ENCODE measurements at regions not wholly inside any gene's neighbourhood (a gene's known extent, or its start where the extent isn't known, plus 50 kb on each side); places are given as distances from the start of the nearest gene placed in this dataset.
"Not testable (repeated sequence)": the region's sequence is repeated elsewhere in the genome, so short reads cannot be mapped to it uniquely, and the experiment has no call there.

DNA sequence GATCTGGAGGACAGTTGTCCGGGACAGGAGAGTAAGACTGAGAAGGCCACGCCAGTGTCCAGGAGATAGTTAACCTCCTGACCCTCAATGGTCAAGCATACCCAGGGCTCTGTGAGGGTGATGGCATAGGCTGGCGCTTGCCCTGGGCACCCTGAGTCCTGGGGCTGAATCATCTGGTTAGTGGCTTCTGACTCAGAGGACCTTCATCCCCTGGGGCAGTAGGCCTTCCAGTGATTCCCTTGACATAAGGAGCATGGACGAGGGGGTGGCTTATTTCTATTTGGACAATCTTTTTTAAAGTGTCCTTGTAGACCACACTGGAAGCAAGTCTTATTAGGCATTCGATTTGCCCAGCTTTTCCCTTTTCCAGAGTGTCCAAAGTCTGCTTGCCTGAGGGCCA, 108.4 kb upstream of the SHISA3 start:
- TF ChIP-seq, protein P1, sequence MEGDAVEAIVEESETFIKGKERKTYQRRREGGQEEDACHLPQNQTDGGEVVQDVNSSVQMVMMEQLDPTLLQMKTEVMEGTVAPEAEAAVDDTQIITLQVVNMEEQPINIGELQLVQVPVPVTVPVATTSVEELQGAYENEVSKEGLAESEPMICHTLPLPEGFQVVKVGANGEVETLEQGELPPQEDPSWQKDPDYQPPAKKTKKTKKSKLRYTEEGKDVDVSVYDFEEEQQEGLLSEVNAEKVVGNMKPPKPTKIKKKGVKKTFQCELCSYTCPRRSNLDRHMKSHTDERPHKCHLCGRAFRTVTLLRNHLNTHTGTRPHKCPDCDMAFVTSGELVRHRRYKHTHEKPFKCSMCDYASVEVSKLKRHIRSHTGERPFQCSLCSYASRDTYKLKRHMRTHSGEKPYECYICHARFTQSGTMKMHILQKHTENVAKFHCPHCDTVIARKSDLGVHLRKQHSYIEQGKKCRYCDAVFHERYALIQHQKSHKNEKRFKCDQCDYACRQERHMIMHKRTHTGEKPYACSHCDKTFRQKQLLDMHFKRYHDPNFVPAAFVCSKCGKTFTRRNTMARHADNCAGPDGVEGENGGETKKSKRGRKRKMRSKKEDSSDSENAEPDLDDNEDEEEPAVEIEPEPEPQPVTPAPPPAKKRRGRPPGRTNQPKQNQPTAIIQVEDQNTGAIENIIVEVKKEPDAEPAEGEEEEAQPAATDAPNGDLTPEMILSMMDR (IDR thresholded peaks at IDR 0.05; ENCODE audit: insufficient read depth, low read length), result not testable (repeated sequence)
- not testable (repeated sequence) for TF ChIP-seq POLR2AphosphoS5 (IDR thresholded peaks at IDR 0.05; ENCODE audit: low read depth); GABPA (IDR thresholded peaks at IDR 0.05; ENCODE audit: low read depth); SPI1 (IDR thresholded peaks at IDR 0.05; ENCODE audit: borderline replicate concordance, low read depth)
- TF ChIP-seq, protein P2, sequence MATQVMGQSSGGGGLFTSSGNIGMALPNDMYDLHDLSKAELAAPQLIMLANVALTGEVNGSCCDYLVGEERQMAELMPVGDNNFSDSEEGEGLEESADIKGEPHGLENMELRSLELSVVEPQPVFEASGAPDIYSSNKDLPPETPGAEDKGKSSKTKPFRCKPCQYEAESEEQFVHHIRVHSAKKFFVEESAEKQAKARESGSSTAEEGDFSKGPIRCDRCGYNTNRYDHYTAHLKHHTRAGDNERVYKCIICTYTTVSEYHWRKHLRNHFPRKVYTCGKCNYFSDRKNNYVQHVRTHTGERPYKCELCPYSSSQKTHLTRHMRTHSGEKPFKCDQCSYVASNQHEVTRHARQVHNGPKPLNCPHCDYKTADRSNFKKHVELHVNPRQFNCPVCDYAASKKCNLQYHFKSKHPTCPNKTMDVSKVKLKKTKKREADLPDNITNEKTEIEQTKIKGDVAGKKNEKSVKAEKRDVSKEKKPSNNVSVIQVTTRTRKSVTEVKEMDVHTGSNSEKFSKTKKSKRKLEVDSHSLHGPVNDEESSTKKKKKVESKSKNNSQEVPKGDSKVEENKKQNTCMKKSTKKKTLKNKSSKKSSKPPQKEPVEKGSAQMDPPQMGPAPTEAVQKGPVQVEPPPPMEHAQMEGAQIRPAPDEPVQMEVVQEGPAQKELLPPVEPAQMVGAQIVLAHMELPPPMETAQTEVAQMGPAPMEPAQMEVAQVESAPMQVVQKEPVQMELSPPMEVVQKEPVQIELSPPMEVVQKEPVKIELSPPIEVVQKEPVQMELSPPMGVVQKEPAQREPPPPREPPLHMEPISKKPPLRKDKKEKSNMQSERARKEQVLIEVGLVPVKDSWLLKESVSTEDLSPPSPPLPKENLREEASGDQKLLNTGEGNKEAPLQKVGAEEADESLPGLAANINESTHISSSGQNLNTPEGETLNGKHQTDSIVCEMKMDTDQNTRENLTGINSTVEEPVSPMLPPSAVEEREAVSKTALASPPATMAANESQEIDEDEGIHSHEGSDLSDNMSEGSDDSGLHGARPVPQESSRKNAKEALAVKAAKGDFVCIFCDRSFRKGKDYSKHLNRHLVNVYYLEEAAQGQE (IDR thresholded peaks at IDR 0.05; ENCODE audit: insufficient replicate concordance, low read depth), result not testable (repeated sequence)
